K562 (cell line): ENCODE measurements at regions not wholly inside any gene's neighbourhood (a gene's known extent, or its start where the extent isn't known, plus 50 kb on each side); places are given as distances from the start of the nearest gene placed in this dataset.
A peak's percentile ranks its signal among the peaks of the same experiment; 100 is the strongest.

Experiments
- CBFA2T2 ChIP-seq: fragments of 450-650 bp; conservative IDR thresholded peaks from 2 replicates; pipeline ENCODE4 v1.6.1; 2017; ENCODE audit warnings: mild to moderate bottlenecking
- CREBBP ChIP-seq: IDR thresholded peaks from one replicate; pipeline ENCODE4 v1.6.1; 2012; ENCODE audit warnings: low read depth, mild to moderate bottlenecking, control low read depth, inconsistent platforms, low read length
- EP400 ChIP-seq: fragments of 450-650 bp; IDR thresholded peaks from 2 replicates; pipeline ENCODE4 v1.6.1; 2017; ENCODE audit warnings: antibody characterized with exemption, mild to moderate bottlenecking, moderate library complexity
- HDAC8 ChIP-seq: fragments of 450-650 bp; IDR thresholded peaks from 2 replicates; pipeline ENCODE4 v1.6.1; 2016; ENCODE audit warnings: mild to moderate bottlenecking, missing genetic modification characterization, moderate library complexity, missing compliant biosample characterization
- HMGXB4 ChIP-seq: sonication (generic); formaldehyde crosslinking; IDR thresholded peaks from 2 replicates; pipeline ENCODE4 v1.8.1; 2023; ENCODE audit warnings: mild to moderate bottlenecking, missing genetic modification reagents
- HNRNPH1 ChIP-seq: fragments of 200-400 bp; formaldehyde crosslinking; optimal IDR thresholded peaks from 2 replicates; pipeline ENCODE3; 2017; ENCODE audit warnings: low read depth, mild to moderate bottlenecking, low read length, moderate library complexity
- KAT7 ChIP-seq: sonication (generic); formaldehyde crosslinking; IDR thresholded peaks from 2 replicates; pipeline ENCODE4 v1.8.0; 2022; ENCODE audit warnings: missing genetic modification reagents, mild to moderate bottlenecking, borderline replicate concordance
- KAT8 ChIP-seq: fragments of 450-650 bp; IDR thresholded peaks from 2 replicates; pipeline ENCODE4 v1.6.1; 2016; ENCODE audit warnings: low read depth, mild to moderate bottlenecking
- LARP7 ChIP-seq: fragments of 450-650 bp; IDR thresholded peaks from 2 replicates; pipeline ENCODE4 v1.6.1; 2016
- MITF ChIP-seq: IDR thresholded peaks from 2 replicates; pipeline ENCODE4 v1.6.1; 2014; ENCODE audit warnings: antibody characterized with exemption
- PHF8 ChIP-seq: fragments of 200-600 bp; sonication (generic); IDR thresholded peaks from 2 replicates; pipeline ENCODE4 v1.6.1; 2012; ENCODE audit warnings: mixed run types, mild to moderate bottlenecking, inconsistent platforms, low read length, moderate library complexity, borderline replicate concordance
- POLR3G ChIP-seq: IDR thresholded peaks from 2 replicates; pipeline ENCODE4 v1.6.1; 2011; ENCODE audit not compliant: insufficient read length, insufficient replicate concordance; ENCODE audit errors: extremely low read depth
- RBFOX2 ChIP-seq: fragments of 200-400 bp; formaldehyde crosslinking; IDR thresholded peaks from 2 replicates; pipeline ENCODE4 v1.6.1; 2017; ENCODE audit warnings: low read depth, mild to moderate bottlenecking, low read length, moderate library complexity
- SETDB1 ChIP-seq: IDR thresholded peaks from one replicate; pipeline ENCODE4 v1.6.1; 2012; ENCODE audit warnings: low read length, control low read depth, inconsistent platforms
- SMARCA4 ChIP-seq: fragments of 450-650 bp; IDR thresholded peaks from 2 replicates; pipeline ENCODE4 v1.6.1; 2016
- SMARCE1 ChIP-seq: fragments of 450-650 bp; IDR thresholded peaks from 2 replicates; pipeline ENCODE4 v1.7.1; 2016; ENCODE audit warnings: mild to moderate bottlenecking
- SUPT5H ChIP-seq: fragments of 450-650 bp; IDR thresholded peaks from 2 replicates; pipeline ENCODE4 v1.6.1; 2016
- TAF15 ChIP-seq: fragments of 200-400 bp; formaldehyde crosslinking; IDR thresholded peaks from 2 replicates; pipeline ENCODE4 v1.6.1; 2017; ENCODE audit warnings: mild to moderate bottlenecking, low read depth, low read length, moderate library complexity
- ZNF23 ChIP-seq: fragments of 250-450 bp; sonication (Bioruptor Pico); IDR thresholded peaks from 2 replicates; pipeline ENCODE4 v1.4.0; 2020; ENCODE audit warnings: mild to moderate bottlenecking
- ZNF583 ChIP-seq: fragments of 250-450 bp; sonication (Bioruptor Pico); IDR thresholded peaks from 2 replicates; pipeline ENCODE4 v1.4.0; 2020
- ZNF780A ChIP-seq: fragments of 250-450 bp; sonication (Bioruptor Pico); IDR thresholded peaks from 2 replicates; pipeline ENCODE4 v1.5.0; 2021; ENCODE audit warnings: mild to moderate bottlenecking
- TF ChIP-seq, protein P1 (sequence below): fragments of 250-450 bp; sonication (Bioruptor Pico); IDR thresholded peaks from 2 replicates; pipeline ENCODE4 v1.5.0; 2021
- TF ChIP-seq, protein P2 (sequence below): fragments of 450-650 bp; IDR thresholded peaks from 2 replicates; pipeline ENCODE4 v1.6.1; 2016
- TF ChIP-seq, protein P3 (sequence below): fragments of 450-650 bp; formaldehyde crosslinking; IDR thresholded peaks from 2 replicates; pipeline ENCODE4 v1.4.0; 2022; ENCODE audit warnings: missing genetic modification characterization

- TF ChIP-seq EP400 (no peak), KAT8 (no peak), PHF8 (no peak), RBFOX2 (no peak), CBFA2T2 (peak; percentile 18; the same call in 1 of the 2 replicates), HDAC8 (no peak), CREBBP (no peak), MITF (0 out of 2 replicates have a peak, but pooled peaks have one; percentile 20), TAF15 (no peak), ZNF583 (CRISPR knock-in tag) (no peak), ZNF23 (CRISPR knock-in tag) (no peak), LARP7 (no peak), SMARCA4 (peak; percentile 44; the same call in 1 of the 2 replicates), SETDB1 (no peak), SMARCE1 (peak; percentile 69), HMGXB4 (CRISPR knock-in tag) (no peak), ZNF780A (no peak), SUPT5H (no peak), HNRNPH1 (no peak), POLR3G (no peak), KAT7 (CRISPR knock-in tag) (no peak)
- TF ChIP-seq, protein P1, sequence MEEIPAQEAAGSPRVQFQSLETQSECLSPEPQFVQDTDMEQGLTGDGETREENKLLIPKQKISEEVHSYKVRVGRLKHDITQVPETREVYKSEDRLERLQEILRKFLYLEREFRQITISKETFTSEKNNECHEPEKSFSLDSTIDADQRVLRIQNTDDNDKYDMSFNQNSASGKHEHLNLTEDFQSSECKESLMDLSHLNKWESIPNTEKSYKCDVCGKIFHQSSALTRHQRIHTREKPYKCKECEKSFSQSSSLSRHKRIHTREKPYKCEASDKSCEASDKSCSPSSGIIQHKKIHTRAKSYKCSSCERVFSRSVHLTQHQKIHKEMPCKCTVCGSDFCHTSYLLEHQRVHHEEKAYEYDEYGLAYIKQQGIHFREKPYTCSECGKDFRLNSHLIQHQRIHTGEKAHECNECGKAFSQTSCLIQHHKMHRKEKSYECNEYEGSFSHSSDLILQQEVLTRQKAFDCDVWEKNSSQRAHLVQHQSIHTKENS, result no peak
- TF ChIP-seq, protein P2, sequence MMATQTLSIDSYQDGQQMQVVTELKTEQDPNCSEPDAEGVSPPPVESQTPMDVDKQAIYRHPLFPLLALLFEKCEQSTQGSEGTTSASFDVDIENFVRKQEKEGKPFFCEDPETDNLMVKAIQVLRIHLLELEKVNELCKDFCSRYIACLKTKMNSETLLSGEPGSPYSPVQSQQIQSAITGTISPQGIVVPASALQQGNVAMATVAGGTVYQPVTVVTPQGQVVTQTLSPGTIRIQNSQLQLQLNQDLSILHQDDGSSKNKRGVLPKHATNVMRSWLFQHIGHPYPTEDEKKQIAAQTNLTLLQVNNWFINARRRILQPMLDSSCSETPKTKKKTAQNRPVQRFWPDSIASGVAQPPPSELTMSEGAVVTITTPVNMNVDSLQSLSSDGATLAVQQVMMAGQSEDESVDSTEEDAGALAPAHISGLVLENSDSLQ, result peak; percentile 58; the same call in 1 of the 2 replicates
- TF ChIP-seq, protein P3, sequence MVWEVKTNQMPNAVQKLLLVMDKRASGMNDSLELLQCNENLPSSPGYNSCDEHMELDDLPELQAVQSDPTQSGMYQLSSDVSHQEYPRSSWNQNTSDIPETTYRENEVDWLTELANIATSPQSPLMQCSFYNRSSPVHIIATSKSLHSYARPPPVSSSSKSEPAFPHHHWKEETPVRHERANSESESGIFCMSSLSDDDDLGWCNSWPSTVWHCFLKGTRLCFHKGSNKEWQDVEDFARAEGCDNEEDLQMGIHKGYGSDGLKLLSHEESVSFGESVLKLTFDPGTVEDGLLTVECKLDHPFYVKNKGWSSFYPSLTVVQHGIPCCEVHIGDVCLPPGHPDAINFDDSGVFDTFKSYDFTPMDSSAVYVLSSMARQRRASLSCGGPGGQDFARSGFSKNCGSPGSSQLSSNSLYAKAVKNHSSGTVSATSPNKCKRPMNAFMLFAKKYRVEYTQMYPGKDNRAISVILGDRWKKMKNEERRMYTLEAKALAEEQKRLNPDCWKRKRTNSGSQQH (CRISPR knock-in tag), result no peak
These were observed 84.6 kb upstream of the CAB39 start (continued) for GRCh38 chr2:230627806-230628724.
